GM18519 (cell line): ENCODE measurements at regions not wholly inside any gene's neighbourhood (a gene's known extent, or its start where the extent isn't known, plus 50 kb on each side); places are given as distances from the start of the nearest gene placed in this dataset.

ENCODE experiments used
- ATAC-seq: cut with Tn5 transposase; IDR thresholded peaks from one replicate; pipeline ENCODE4 v1.9.1; 2021; ENCODE audit warnings: mild to moderate bottlenecking, moderate library complexity; ENCODE audit not compliant: unreplicated experiment, low FRiP score

GRCh38 chr1:191290441-191290840 lies 812.8 kb upstream of the BRINP3 start:
- no peak for ATAC-seq

GRCh38 chr1:191305370-191305769 lies 827.7 kb upstream of the BRINP3 start:
- ATAC-seq, result no peak

GRCh38 chr1:191306916-191307315 lies 829.3 kb upstream of the BRINP3 start:
- no peak for ATAC-seq

- ATAC-seq, result no peak
These were observed 838.2 kb upstream of the RGS18 start for GRCh38 chr1:191320062-191320461.

GRCh38 chr1:191327868-191328267 lies 830.4 kb upstream of the RGS18 start:
- no peak for ATAC-seq

- no peak for ATAC-seq
These were observed 814.4 kb upstream of the RGS18 start for GRCh38 chr1:191343816-191344215.

GRCh38 chr1:191346381-191346780 lies 811.9 kb upstream of the RGS18 start:
- ATAC-seq, result no peak

GRCh38 chr1:191348328-191348727 lies 809.9 kb upstream of the RGS18 start:
- ATAC-seq, result no peak

- ATAC-seq, result no peak
These were observed 807.3 kb upstream of the RGS18 start for GRCh38 chr1:191350938-191351337.

- ATAC-seq, result no peak
These were observed 799.5 kb upstream of the RGS18 start for GRCh38 chr1:191358724-191359123.

GRCh38 chr1:191366686-191367085 lies 791.6 kb upstream of the RGS18 start:
- no peak for ATAC-seq

- no peak for ATAC-seq
These were observed 789.2 kb upstream of the RGS18 start for GRCh38 chr1:191368891-191369654.

GRCh38 chr1:191371626-191372025 lies 786.6 kb upstream of the RGS18 start:
- ATAC-seq, result no peak

GRCh38 chr1:191388283-191388682 lies 770.0 kb upstream of the RGS18 start:
- ATAC-seq, result no peak

- no peak for ATAC-seq
These were observed 761.6 kb upstream of the RGS18 start for GRCh38 chr1:191396622-191397021.

- ATAC-seq, result no peak
These were observed 759.7 kb upstream of the RGS18 start for GRCh38 chr1:191398551-191398950.

GRCh38 chr1:191405417-191405816 lies 752.8 kb upstream of the RGS18 start:
- ATAC-seq, result no peak

GRCh38 chr1:191414981-191415640 lies 743.2 kb upstream of the RGS18 start:
- ATAC-seq, result no peak

- no peak for ATAC-seq
These were observed 738.4 kb upstream of the RGS18 start for GRCh38 chr1:191419842-191420241.

GRCh38 chr1:191427593-191427992 lies 730.7 kb upstream of the RGS18 start:
- no peak for ATAC-seq

- no peak for ATAC-seq
These were observed 725.4 kb upstream of the RGS18 start for GRCh38 chr1:191432817-191433216.

GRCh38 chr1:191438979-191439378 lies 719.3 kb upstream of the RGS18 start:
- no peak for ATAC-seq
